GM19467 (cell line): ENCODE measurements at regions not wholly inside any gene's neighbourhood (a gene's known extent, or its start where the extent isn't known, plus 50 kb on each side); places are given as distances from the start of the nearest gene placed in this dataset.
"Not testable (repeated sequence)": the region's sequence is repeated elsewhere in the genome, so short reads cannot be mapped to it uniquely, and the experiment has no call there.

ENCODE experiments used
- ATAC-seq: cut with Tn5 transposase; IDR thresholded peaks from one replicate; pipeline ENCODE4 v1.9.1; 2021; ENCODE audit warnings: mild to moderate bottlenecking, moderate library complexity; ENCODE audit not compliant: unreplicated experiment

GRCh38 chr3:182485301-182485700 lies 308.0 kb upstream of the ATP11B start:
- ATAC-seq = no peak

GRCh38 chr3:182486463-182486862 lies 306.8 kb upstream of the ATP11B start:
- ATAC-seq = no peak

GRCh38 chr3:182487143-182487542 lies 306.2 kb upstream of the ATP11B start:
- no peak for ATAC-seq

- ATAC-seq = no peak
These were observed 305.7 kb upstream of the ATP11B start for GRCh38 chr3:182487611-182488010.

- no peak for ATAC-seq
These were observed 302.5 kb upstream of the ATP11B start for GRCh38 chr3:182490596-182491491.

- no peak for ATAC-seq
These were observed 301.7 kb upstream of the ATP11B start for GRCh38 chr3:182491577-182491976.

GRCh38 chr3:182492536-182492935 lies 300.8 kb upstream of the ATP11B start:
- no peak for ATAC-seq

GRCh38 chr3:182500289-182500688 lies 293.0 kb upstream of the ATP11B start:
- no peak for ATAC-seq

- no peak for ATAC-seq
These were observed 291.4 kb upstream of the ATP11B start for GRCh38 chr3:182501856-182502255.

GRCh38 chr3:182503401-182503800 lies 289.9 kb upstream of the ATP11B start:
- ATAC-seq = no peak

GRCh38 chr3:182508919-182509711 lies 284.2 kb upstream of the ATP11B start:
- no peak for ATAC-seq

GRCh38 chr3:182509844-182510460 lies 283.4 kb upstream of the ATP11B start:
- no peak for ATAC-seq

GRCh38 chr3:182514236-182514964 lies 278.9 kb upstream of the ATP11B start:
- ATAC-seq = no peak

GRCh38 chr3:182516597-182517336 lies 276.5 kb upstream of the ATP11B start:
- no peak for ATAC-seq

- no peak for ATAC-seq
These were observed 273.7 kb upstream of the ATP11B start for GRCh38 chr3:182519569-182519968.

GRCh38 chr3:182521339-182521738 lies 272.0 kb upstream of the ATP11B start:
- ATAC-seq = no peak

GRCh38 chr3:182523424-182523823 lies 269.9 kb upstream of the ATP11B start:
- ATAC-seq = not testable (repeated sequence)

- no peak for ATAC-seq
These were observed 269.5 kb upstream of the ATP11B start for GRCh38 chr3:182523836-182524235.

- no peak for ATAC-seq
These were observed 268.4 kb upstream of the ATP11B start for GRCh38 chr3:182524711-182525401.
